NT2/D1 (cell line): ENCODE measurements at regions not wholly inside any gene's neighbourhood (a gene's known extent, or its start where the extent isn't known, plus 50 kb on each side); places are given as distances from the start of the nearest gene placed in this dataset.

Experiments used
- DNase-seq: peaks from one replicate; pipeline ENCODE4 v3.0.0-alpha.2; 2011; ENCODE audit warnings: low read depth, low spot score
- H3K27me3 ChIP-seq: 2 replicates; pipeline ENCODE4 v1.6.0; 2011; ENCODE audit warnings: mild to moderate bottlenecking; ENCODE audit not compliant: insufficient read length, insufficient read depth
- H3K36me3 ChIP-seq: 2 replicates; pipeline ENCODE4 v1.6.1; 2011; ENCODE audit warnings: mild to moderate bottlenecking, low read length, mixed read lengths; ENCODE audit not compliant: insufficient read depth, insufficient read length
- H3K4me1 ChIP-seq: 2 replicates; pipeline ENCODE4 v1.5.1; 2011; ENCODE audit not compliant: insufficient read depth, insufficient read length
- H3K4me3 ChIP-seq: 2 replicates; pipeline ENCODE4 v1.5.1; 2011; ENCODE audit warnings: low read depth; ENCODE audit not compliant: insufficient read length
- H3K9ac ChIP-seq: 2 replicates; pipeline ENCODE4 v1.6.0; 2011; ENCODE audit warnings: low read depth; ENCODE audit not compliant: insufficient read length
- H3K9me3 ChIP-seq: 2 replicates; pipeline ENCODE4 v1.5.1; 2011; ENCODE audit warnings: mild to moderate bottlenecking, low read length; ENCODE audit not compliant: insufficient read depth
- SUZ12 ChIP-seq: IDR thresholded peaks from 2 replicates; pipeline ENCODE4 v1.6.1; 2011; ENCODE audit not compliant: insufficient read length, insufficient read depth; ENCODE audit errors: extremely low read depth
- YY1 ChIP-seq: IDR thresholded peaks from 2 replicates; pipeline ENCODE4 v1.6.1; 2011; ENCODE audit not compliant: insufficient read length, insufficient read depth
- ZNF274 ChIP-seq: IDR thresholded peaks from 2 replicates; pipeline ENCODE4 v1.6.1; 2011; ENCODE audit warnings: mild to moderate bottlenecking, low read depth, low read length

DNA sequence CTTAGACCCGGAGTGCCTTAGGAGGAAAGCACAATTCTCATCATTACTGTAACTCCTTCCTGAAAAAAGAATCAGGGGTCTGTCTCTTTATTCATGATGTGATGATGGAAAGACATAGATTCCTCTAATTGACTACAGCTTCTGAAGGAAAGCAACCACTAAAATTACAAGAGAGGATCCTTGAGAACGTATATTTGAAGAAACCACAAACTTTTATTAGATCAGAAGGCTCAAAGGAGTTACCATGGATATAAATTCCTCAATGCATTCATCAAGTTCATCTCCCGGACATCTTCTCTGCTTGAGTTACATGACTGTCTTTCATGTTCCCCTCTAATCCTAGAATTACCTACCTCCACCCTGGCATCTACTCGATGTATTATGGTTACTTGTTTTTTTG lies 104.1 kb upstream of the PAPPA start:
- no peak for DNase-seq
- H3K4me3 ChIP-seq, result no peak overlapping the region
- no peaks in the 10 kb centered on the region for H3K27me3 ChIP-seq
- no peaks in the 10 kb centered on the region for H3K4me1 ChIP-seq
- TF ChIP-seq ZNF274 (no peak), SUZ12 (no peak), YY1 (no peak)
- no peak overlapping the region for H3K9ac ChIP-seq
- H3K36me3 ChIP-seq, result no peaks in the 10 kb centered on the region
- H3K9me3 ChIP-seq, result peaks cover 16% of the 10 kb centered on the region

DNA sequence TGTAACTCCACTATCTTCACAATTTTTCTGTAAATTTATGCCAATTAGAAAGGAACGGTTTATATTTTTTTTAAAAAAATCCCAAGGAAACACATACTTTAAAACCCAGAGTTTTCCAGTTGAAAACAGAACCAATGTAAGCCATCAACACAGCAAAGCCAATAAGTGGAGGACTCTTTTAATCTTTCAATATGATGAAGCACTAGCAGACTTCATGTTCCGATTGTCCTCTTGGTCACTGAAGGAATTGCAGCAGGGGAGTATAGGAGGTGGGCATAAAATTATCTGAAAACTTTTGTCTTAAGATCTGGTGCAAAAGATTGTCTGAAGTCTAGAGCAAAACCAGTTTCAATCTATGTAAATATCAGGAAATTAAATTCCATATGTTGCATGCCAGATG lies 102.1 kb upstream of the PAPPA start:
- TF ChIP-seq SUZ12, result no peak
- TF ChIP-seq YY1, result no peak
- no peak for TF ChIP-seq ZNF274
- Histone ChIP-seq H3K9me3 (no peaks in the 10 kb centered on the region), H3K4me3 (no peak overlapping the region), H3K9ac (no peak overlapping the region), H3K27me3 (no peaks in the 10 kb centered on the region), H3K4me1 (no peaks in the 10 kb centered on the region), H3K36me3 (no peaks in the 10 kb centered on the region)
- no peak for DNase-seq

DNA sequence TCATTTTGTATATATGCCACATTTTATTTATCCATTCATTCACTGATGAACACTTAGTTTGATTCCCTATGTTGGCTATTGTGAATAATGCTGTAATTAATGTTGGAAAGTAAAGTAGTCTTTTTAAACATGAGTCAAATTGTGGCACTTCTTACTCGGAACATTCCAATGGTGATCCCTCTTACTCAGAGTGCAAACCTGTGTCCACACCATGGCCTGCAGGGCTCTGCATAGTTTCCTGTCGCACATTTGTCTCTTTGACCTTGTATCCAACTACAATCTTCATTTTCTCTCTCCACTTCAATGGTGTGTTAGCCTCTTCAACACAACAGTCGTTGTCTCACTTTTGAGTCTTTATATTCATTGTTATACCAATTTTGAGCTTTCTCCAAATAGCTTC lies 98.1 kb upstream of the PAPPA start:
- Histone ChIP-seq H3K9ac (no peak overlapping the region), H3K36me3 (no peaks in the 10 kb centered on the region), H3K4me1 (no peaks in the 10 kb centered on the region), H3K27me3 (no peaks in the 10 kb centered on the region), H3K9me3 (no peaks in the 10 kb centered on the region), H3K4me3 (no peak overlapping the region)
- TF ChIP-seq ZNF274 (no peak), YY1 (no peak), SUZ12 (no peak)
- DNase-seq, result no peak

DNA sequence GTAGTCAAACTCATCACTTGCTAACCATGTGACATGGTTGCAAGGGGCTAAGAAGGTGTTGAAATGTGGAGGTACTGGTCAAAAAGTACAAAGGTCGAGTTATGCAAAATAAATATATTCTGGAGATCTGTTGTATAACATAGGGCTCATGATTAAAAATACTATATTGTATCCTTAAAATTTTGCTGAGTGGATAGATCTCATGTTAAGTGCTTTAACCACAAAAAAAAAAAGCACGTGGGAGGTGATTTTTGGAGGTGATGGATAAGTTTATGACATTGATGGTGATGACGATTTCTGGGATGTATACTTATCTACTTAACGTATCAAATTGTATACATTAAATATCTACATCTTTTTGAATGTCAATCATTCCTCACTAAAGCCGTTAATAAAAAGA lies 96.2 kb upstream of the PAPPA start:
- Histone ChIP-seq H3K9me3 (no peaks in the 10 kb centered on the region), H3K36me3 (no peaks in the 10 kb centered on the region), H3K4me1 (no peaks in the 10 kb centered on the region), H3K4me3 (no peak overlapping the region), H3K9ac (no peak overlapping the region), H3K27me3 (no peaks in the 10 kb centered on the region)
- TF ChIP-seq ZNF274 (no peak), YY1 (no peak), SUZ12 (no peak)
- DNase-seq, result no peak

DNA sequence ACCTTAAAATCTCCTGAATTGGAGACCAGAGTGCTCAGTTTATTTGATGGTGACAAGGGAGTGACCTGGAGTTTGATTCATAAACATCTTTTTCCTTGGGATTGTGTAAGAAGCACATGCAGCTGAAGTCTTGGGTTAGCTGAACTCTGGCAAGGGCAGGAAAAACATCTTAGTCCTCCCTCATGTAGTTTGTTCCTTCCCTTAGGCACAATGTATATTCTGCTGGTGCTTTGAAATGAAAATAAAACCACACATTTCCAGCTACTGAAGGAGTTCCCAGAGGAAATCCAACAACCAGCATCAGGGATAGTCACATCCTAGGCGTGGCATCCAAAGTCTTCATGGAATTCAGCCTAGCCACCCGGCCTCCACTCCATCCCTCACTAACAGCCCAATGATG lies 95.2 kb upstream of the PAPPA start:
- H3K36me3 ChIP-seq, result no peaks in the 10 kb centered on the region
- no peak overlapping the region for H3K9ac ChIP-seq
- no peak overlapping the region for H3K4me3 ChIP-seq
- TF ChIP-seq ZNF274 (no peak), SUZ12 (no peak), YY1 (no peak)
- H3K27me3 ChIP-seq, result no peaks in the 10 kb centered on the region
- H3K9me3 ChIP-seq, result no peaks in the 10 kb centered on the region
- no peaks in the 10 kb centered on the region for H3K4me1 ChIP-seq
- DNase-seq, result no peak

DNA sequence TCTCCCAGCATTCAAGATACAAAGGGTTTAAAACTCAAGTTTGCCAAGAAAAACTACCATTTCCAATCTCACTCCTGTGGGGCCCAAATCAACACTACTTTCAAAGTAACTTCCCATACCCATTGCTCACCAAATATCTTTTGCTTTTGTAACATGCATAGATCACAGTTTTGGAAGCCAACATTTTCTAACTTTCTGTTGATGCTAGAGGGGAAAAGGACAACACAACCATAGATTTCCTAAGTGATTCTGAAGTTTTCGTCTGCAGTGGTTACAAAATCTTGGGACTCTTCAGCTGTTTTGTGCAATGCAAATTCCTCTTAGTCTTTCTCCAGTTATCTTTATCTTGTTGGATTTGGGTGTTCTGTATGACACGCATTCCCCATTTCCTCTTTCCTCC lies 94.1 kb upstream of the PAPPA start:
- DNase-seq, result no peak
- Histone ChIP-seq H3K9me3 (no peaks in the 10 kb centered on the region), H3K4me1 (no peaks in the 10 kb centered on the region), H3K36me3 (no peaks in the 10 kb centered on the region), H3K27me3 (no peaks in the 10 kb centered on the region), H3K9ac (no peak overlapping the region), H3K4me3 (no peak overlapping the region)
- TF ChIP-seq SUZ12, result no peak
- no peak for TF ChIP-seq YY1
- no peak for TF ChIP-seq ZNF274

DNA sequence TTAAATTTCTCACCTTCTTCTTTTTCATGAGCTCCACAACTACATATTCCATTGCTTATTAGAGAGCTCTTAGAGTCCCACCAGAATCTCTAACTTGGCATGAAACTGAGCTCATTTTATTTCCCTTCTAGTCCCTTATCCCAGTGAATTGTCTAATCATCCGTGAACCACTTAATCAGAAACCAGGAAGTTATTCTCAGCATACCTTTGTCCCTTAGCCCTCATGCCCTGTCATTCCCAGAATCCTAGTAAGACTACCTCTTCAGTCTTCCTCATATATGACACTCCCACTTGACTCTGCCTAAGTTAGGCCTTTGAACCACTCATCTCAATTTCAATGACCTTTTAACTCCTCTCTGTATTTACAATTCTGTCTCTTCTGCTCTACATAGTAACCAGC lies 93.0 kb upstream of the PAPPA start:
- H3K4me1 ChIP-seq, result no peaks in the 10 kb centered on the region
- no peak for TF ChIP-seq YY1
- TF ChIP-seq ZNF274, result no peak
- TF ChIP-seq SUZ12, result no peak
- H3K4me3 ChIP-seq, result no peak overlapping the region
- no peaks in the 10 kb centered on the region for H3K9me3 ChIP-seq
- H3K36me3 ChIP-seq, result no peaks in the 10 kb centered on the region
- no peak overlapping the region for H3K9ac ChIP-seq
- no peak for DNase-seq
- no peaks in the 10 kb centered on the region for H3K27me3 ChIP-seq

DNA sequence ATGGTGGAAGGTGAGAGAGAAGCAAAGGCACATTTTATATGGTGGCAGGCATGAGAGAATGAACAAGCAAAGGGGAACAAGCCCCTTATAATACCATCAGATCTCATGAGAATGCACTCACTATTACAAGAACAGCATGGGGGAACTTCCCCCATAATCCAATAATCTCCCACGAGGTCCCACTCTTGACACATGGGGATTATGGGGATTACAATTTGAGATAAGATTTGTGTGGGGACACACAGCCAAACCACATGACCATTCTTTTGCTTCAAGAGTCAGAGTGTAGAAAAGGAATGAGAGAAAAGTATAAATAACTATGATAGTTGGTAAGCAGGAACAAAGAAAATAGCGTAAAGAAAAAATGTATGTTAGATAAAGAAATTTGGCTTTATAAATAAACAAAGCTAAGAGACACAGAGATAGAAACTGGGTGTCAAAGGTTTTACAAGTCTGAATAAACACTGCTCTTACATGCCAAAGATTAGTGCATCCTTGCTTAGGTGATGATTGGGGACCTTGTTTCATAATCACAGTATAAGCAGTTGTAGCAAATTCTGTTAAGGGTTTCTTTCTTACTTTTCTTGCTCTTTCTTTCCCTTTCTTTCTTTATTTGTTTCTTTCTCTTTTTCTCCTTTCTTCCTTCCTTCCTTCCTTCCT lies 91.9 kb upstream of the PAPPA start:
- no peak for DNase-seq
- no peaks in the 10 kb centered on the region for H3K36me3 ChIP-seq

More for the DNA sequence above, 91.9 kb upstream of the PAPPA start:
- Histone ChIP-seq H3K4me1 (no peaks in the 10 kb centered on the region), H3K4me3 (no peak overlapping the region), H3K9me3 (no peaks in the 10 kb centered on the region), H3K9ac (no peak overlapping the region), H3K27me3 (no peaks in the 10 kb centered on the region)
- TF ChIP-seq YY1, result no peak
